ENCODE measurements at regions not wholly inside any gene's neighbourhood (a gene's known extent, or its start where the extent isn't known, plus 50 kb on each side); places are given as distances from the start of the nearest gene placed in this dataset.

GRCh38 chr12:118827047-118827446, 154.3 kb upstream of the SRRM4 start:
- Histone ChIP-seq H3K79me2 (ENCODE audit: control insufficient read depth in 1 of 2, insufficient read depth in 2 of 2, low read length in 2 of 2) (no peaks in the 10 kb centered on the region), H2AFZ (ENCODE audit: low read length) (no peak overlapping the region), H4K20me1 (replicated peaks in 1 of 2; ENCODE audit: control insufficient read depth in 1 of 2, insufficient read depth in 2 of 2, low read length in 2 of 2) (no peaks in the 10 kb centered on the region), H3K4me1 (replicated peaks in 1 of 4; ENCODE audit: control insufficient read depth in 3 of 4, insufficient read depth in 4 of 4, low read length in 3 of 4) (peaks cover 0 to 3% (median 0%) of the 10 kb centered on the region in 4 experiments; a peak in 1 of 7 replicates), H3K14ac (ENCODE audit: insufficient read length) (no peak overlapping the region), H3K9ac (replicated peaks in 1 of 4; ENCODE audit: extremely low read depth in 1 of 4, low read depth in 3 of 4, low read length in 3 of 4) (no peak overlapping the region), H3K4me2 (ENCODE audit: insufficient read depth in 1 of 2, low read depth in 2 of 2, low read length in 2 of 2) (no peak overlapping the region), H3K27ac (ENCODE audit: low read depth, low read length) (no peak overlapping the region), H2BK12ac (ENCODE audit: low read depth, low read length) (no peak overlapping the region), H2BK15ac (ENCODE audit: low read length) (no peak overlapping the region), H4K5ac (ENCODE audit: insufficient read length, low read depth, low read length) (no peak overlapping the region), H3K4me3 (ENCODE audit: extremely low read depth in 1 of 4, insufficient read depth in 2 of 4, low read depth in 3 of 4, low read length in 4 of 4) (no peak overlapping the region), H3K79me1 (ENCODE audit: low read depth, low read length) (no peaks in the 10 kb centered on the region; the same call in 1 of the 2 replicates), H4K8ac (ENCODE audit: extremely low read depth, insufficient read depth, low read length) (no peak overlapping the region), H3K56ac (replicated peaks; ENCODE audit: insufficient read length, low read depth, low read length) (no peak overlapping the region), H3K23me2 (ENCODE audit: low read depth, low read length) (no peaks in the 10 kb centered on the region), H3K4ac (replicated peaks; ENCODE audit: insufficient read length, low read depth, low read length) (no peak overlapping the region), H2BK20ac (ENCODE audit: low read length) (no peak overlapping the region), H3K9me3 (ENCODE audit: insufficient read depth in 2 of 2, low read depth in 1 of 2, low read length in 1 of 2) (no peaks in the 10 kb centered on the region), H3K23ac (ENCODE audit: insufficient read length) (no peak overlapping the region), H3K18ac (ENCODE audit: extremely low read depth, low read length) (no peak overlapping the region), H3K27me3 (replicated peaks in 1 of 4; ENCODE audit: control insufficient read depth in 3 of 4, extremely low read depth in 1 of 4, insufficient read depth in 3 of 4, low read length in 3 of 4) (no peaks in the 10 kb centered on the region), H3K36me3 (ENCODE audit: control insufficient read depth in 2 of 4, insufficient read depth in 4 of 4, low read length in 3 of 4) (no peaks in the 10 kb centered on the region), H2AK5ac (ENCODE audit: low read depth, low read length) (no peak overlapping the region), H2BK120ac (replicated peaks; ENCODE audit: low read depth, low read length) (no peak overlapping the region), H2BK5ac (ENCODE audit: low read depth, low read length) (no peak overlapping the region), H4K91ac (replicated peaks; ENCODE audit: insufficient read length, low read length) (no peak overlapping the region)
- POLR2A ChIA-PET (ENCODE audit: partially characterized antibody): no interaction called here
- CTCF ChIA-PET (ENCODE audit: partially characterized antibody): interaction anchor here (0.7 to 1.6 kb wide), 4 partner anchors 9 to 423 kb away, joined by 3 to 4 read pairs (median 4); no protein-coding TSS in a partner anchor
- 96% methylated on average over 1 of the region's 1 CpG; no CpG with 5 or more reads in 1 of the 2 experiments for WGBS, 2 experiments (ENCODE audit: extremely low coverage in 1 of 2, insufficient coverage in 1 of 2, insufficient read length in 1 of 2, insufficient replicate concordance in 2 of 2, low coverage in 1 of 2, low lambda C conversion rate in 2 of 2, missing lambda C conversion rate in 1 of 2)
- DNase-seq (ENCODE audit: low read depth in 1 of 2, low spot score in 2 of 2) (no peak), FAIRE-seq (no peak)
- TF ChIP-seq TAF1 (IDR thresholded peaks at IDR 0.05; ENCODE audit: low read depth, low read length) (no peak), SAP30 (IDR thresholded peaks at IDR 0.05; ENCODE audit: insufficient read depth, insufficient replicate concordance, low read length) (no peak), POLR2AphosphoS5 (IDR thresholded peaks at IDR 0.05; ENCODE audit: low read depth, low read length) (no peak), RFX5 (IDR thresholded peaks at IDR 0.05; ENCODE audit: borderline replicate concordance, low read depth, low read length) (no peak), CTBP2 (IDR thresholded peaks at IDR 0.05; ENCODE audit: borderline replicate concordance, insufficient read depth, insufficient read length, low read length) (no peak), KDM1A (IDR thresholded peaks at IDR 0.05; ENCODE audit: borderline replicate concordance, low read length) (no peak)
